Neural cell (in vitro differentiated cells): ENCODE measurements at regions not wholly inside any gene's neighbourhood (a gene's known extent, or its start where the extent isn't known, plus 50 kb on each side); places are given as distances from the start of the nearest gene placed in this dataset.

ENCODE experiments used
- CTCF ChIP-seq: fragments of 450-650 bp; IDR thresholded peaks from 2 replicates; pipeline ENCODE4 v1.5.1; 2014; ENCODE audit warnings: antibody characterized with exemption, mild to moderate bottlenecking, moderate library complexity; ENCODE audit not compliant: poor library complexity, severe bottlenecking
- EP300 ChIP-seq: fragments of 450-650 bp; conservative IDR thresholded peaks from 2 replicates; pipeline ENCODE4 v1.6.1; 2014; ENCODE audit warnings: antibody characterized with exemption, mild to moderate bottlenecking, moderate library complexity; ENCODE audit not compliant: poor library complexity, severe bottlenecking
- EZH2 ChIP-seq: fragments of 200-600, 300-800 bp; shearing (Covaris generic), sonication (generic); IDR thresholded peaks from 2 replicates; pipeline ENCODE4 v1.6.1; 2014; ENCODE audit warnings: antibody characterized with exemption, low read length, borderline replicate concordance, mild to moderate bottlenecking; ENCODE audit not compliant: insufficient read depth, poor library complexity, severe bottlenecking
- MXI1 ChIP-seq: fragments of 450-650 bp; conservative IDR thresholded peaks from 2 replicates; pipeline ENCODE4 v1.6.1; 2014; ENCODE audit warnings: antibody characterized with exemption, mild to moderate bottlenecking; ENCODE audit not compliant: poor library complexity, severe bottlenecking
- POLR2AphosphoS5 ChIP-seq: IDR thresholded peaks from 2 replicates; pipeline ENCODE4 v1.6.1; 2012
- RAD21 ChIP-seq: fragments of 450-650 bp; conservative IDR thresholded peaks from 2 replicates; pipeline ENCODE4 v1.6.1; 2014; ENCODE audit warnings: antibody characterized with exemption, mild to moderate bottlenecking, moderate library complexity
- REST ChIP-seq: IDR thresholded peaks from 2 replicates; pipeline ENCODE4 v1.6.1; 2012; ENCODE audit warnings: borderline replicate concordance
- SMC3 ChIP-seq: fragments of 450-650 bp; conservative IDR thresholded peaks from 2 replicates; pipeline ENCODE4 v1.6.1; 2014; ENCODE audit warnings: antibody characterized with exemption, mild to moderate bottlenecking, moderate library complexity; ENCODE audit not compliant: poor library complexity
- TAF1 ChIP-seq: IDR thresholded peaks from 2 replicates; pipeline ENCODE4 v1.6.1; 2012; ENCODE audit warnings: low read depth

GRCh38 chr10:9602998-9603397 lies 1414.7 kb upstream of the CELF2 start:
- TF ChIP-seq POLR2AphosphoS5: no peak
- TF ChIP-seq CTCF: no peak
- no peak for TF ChIP-seq EZH2
- no peak for TF ChIP-seq TAF1
- TF ChIP-seq EP300: no peak
- TF ChIP-seq REST: no peak
- no peak for TF ChIP-seq RAD21
- no peak for TF ChIP-seq MXI1
- TF ChIP-seq SMC3: no peak
